ENCODE measurements at regions not wholly inside any gene's neighbourhood (a gene's known extent, or its start where the extent isn't known, plus 50 kb on each side); places are given as distances from the start of the nearest gene placed in this dataset.

DNA sequence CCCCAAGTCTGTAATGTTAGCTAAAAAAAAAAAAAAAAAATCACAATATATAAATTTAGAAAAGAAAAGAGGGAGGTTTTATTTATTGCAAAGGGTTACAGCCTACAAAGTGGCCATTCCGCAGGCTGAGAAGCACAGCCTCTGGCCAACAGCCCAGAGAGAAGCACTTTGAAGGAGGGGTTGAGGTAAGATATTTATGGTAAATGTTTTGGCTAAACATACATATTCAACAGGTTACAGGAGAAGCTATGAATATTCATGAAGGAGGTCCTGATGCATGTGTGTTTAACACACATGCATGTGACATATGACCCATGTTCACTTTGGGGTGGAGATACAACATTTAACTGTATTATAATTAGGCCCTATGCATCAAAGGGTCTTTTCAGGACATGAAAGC is 158.5 kb downstream of the TMEM114 start (continued):
- TF ChIP-seq SP1 (IDR thresholded peaks at IDR 0.05; ENCODE audit: low read depth, low read length) (no peak), EGR1 (IDR thresholded peaks at IDR 0.05; ENCODE audit: borderline replicate concordance, low read depth, low read length) (no peak), SAP30 (IDR thresholded peaks at IDR 0.05; ENCODE audit: insufficient read depth, insufficient replicate concordance, low read length) (no peak)
